SK-N-SH (cell line): ENCODE measurements at regions not wholly inside any gene's neighbourhood (a gene's known extent, or its start where the extent isn't known, plus 50 kb on each side); places are given as distances from the start of the nearest gene placed in this dataset.

Source experiments
- CTCF ChIA-PET: fragments of 300-600, 350-600 bp; formaldehyde crosslinking; extraction: SDS; loops from one replicate; lab custom pipeline; 2021; lab: Yijun Ruan, JAX
- POLR2A ChIA-PET: fragments of 350-600 bp; sonication (Branson Sonifier 250); formaldehyde crosslinking; extraction: SDS; loops from one replicate; lab custom pipeline; 2020; ENCODE audit warnings: antibody characterized with exemption, inconsistent platforms; lab: Yijun Ruan, JAX
- DNase-seq: peaks from one replicate; pipeline ENCODE4 v3.0.0; 2012
- H2AFZ ChIP-seq: fragments of 200-600 bp; sonication (generic); 2 replicates; pipeline ENCODE4 v1.8.1; 2016; ENCODE audit warnings: antibody characterized with exemption, mild to moderate bottlenecking, low read depth
- H3F3A ChIP-seq: fragments of 200-600 bp; sonication (generic); replicated peaks from 2 replicates; pipeline ENCODE3; 2016; ENCODE audit warnings: antibody characterized with exemption, mild to moderate bottlenecking; ENCODE audit not compliant: insufficient read depth
- H3K27ac ChIP-seq, 2 experiments: fragments of 200-500 bp in 1 of 2; fragments of 200-600 bp in 1 of 2; sonication (Bioruptor generic) in 1 of 2; sonication (generic), shearing (Covaris generic) in 1 of 2; 2 replicates each; pipeline versions ENCODE4 v1.5.1 to v1.6.1; 2014 to 2016; ENCODE audit warnings: low read depth in 2 of 2, inconsistent platforms in 1 of 2, low read length in 1 of 2, mild to moderate bottlenecking in 1 of 2, mixed read lengths in 1 of 2
- H3K27me3 ChIP-seq: fragments of 200-600 bp; sonication (generic), shearing (Covaris generic); 2 replicates; pipeline ENCODE4 v1.6.1; 2016; ENCODE audit warnings: mixed run types; ENCODE audit not compliant: insufficient read depth
- H3K36me3 ChIP-seq, 2 experiments: fragments of 200-500 bp in 1 of 2; fragments of 200-600 bp in 1 of 2; sonication (Bioruptor generic) in 1 of 2; sonication (generic) in 1 of 2; replicated peaks in 1 of 2; 2 replicates each; pipeline versions ENCODE3 to v1.5.1; 2014 to 2016; ENCODE audit warnings: low read length in 1 of 2, mild to moderate bottlenecking in 1 of 2; ENCODE audit not compliant: insufficient read depth in 2 of 2, control insufficient read depth in 1 of 2
- H3K4me1 ChIP-seq, 2 experiments: fragments of 200-500 bp in 1 of 2; fragments of 200-600 bp in 1 of 2; sonication (Bioruptor generic) in 1 of 2; sonication (generic), shearing (Covaris generic) in 1 of 2; 2 replicates each; pipeline versions ENCODE4 v1.5.1 to v1.6.1; 2014 to 2016; ENCODE audit warnings: low read depth in 1 of 2, low read length in 1 of 2, mixed run types in 1 of 2; ENCODE audit not compliant: insufficient read depth in 2 of 2, control insufficient read depth in 1 of 2
- H3K4me2 ChIP-seq: fragments of 200-600 bp; sonication (generic), shearing (Covaris generic); 2 replicates; pipeline ENCODE4 v1.6.1; 2017; ENCODE audit warnings: mixed run types
- H3K4me3 ChIP-seq, 2 experiments: fragments of 200-500 bp in 1 of 2; fragments of 200-600 bp in 1 of 2; sonication (Bioruptor generic) in 1 of 2; sonication (generic), shearing (Covaris generic) in 1 of 2; 2 replicates each; pipeline versions ENCODE4 v1.5.1 to v1.8.1; 2014 to 2016; ENCODE audit warnings: low read depth in 2 of 2, inconsistent platforms in 1 of 2, low read length in 1 of 2, mild to moderate bottlenecking in 1 of 2, mixed read lengths in 1 of 2, moderate library complexity in 1 of 2
- H3K79me2 ChIP-seq: fragments of 200-600 bp; sonication (generic); 2 replicates; pipeline ENCODE4 v1.8.1; 2017; ENCODE audit warnings: mild to moderate bottlenecking; ENCODE audit not compliant: insufficient read depth
- H3K9ac ChIP-seq: fragments of 200-600 bp; sonication (generic); 2 replicates; pipeline ENCODE4 v1.6.1; 2017; ENCODE audit warnings: mixed run types
- H3K9me2 ChIP-seq: fragments of 200-600 bp; sonication (generic); 2 replicates; pipeline ENCODE4 v1.6.1; 2017; ENCODE audit warnings: mixed run types
- H3K9me3 ChIP-seq: fragments of 200-600 bp; sonication (generic); 2 replicates; pipeline ENCODE4 v1.6.1; 2017; ENCODE audit warnings: mixed run types, mild to moderate bottlenecking, moderate library complexity
- H4K20me1 ChIP-seq: fragments of 200-600 bp; sonication (generic); 2 replicates; pipeline ENCODE4 v1.6.1; 2017; ENCODE audit warnings: mild to moderate bottlenecking, mixed run types; ENCODE audit not compliant: insufficient read depth
- ELF1 ChIP-seq: IDR thresholded peaks from 2 replicates; pipeline ENCODE4 v1.4.0; 2012
- EP300 ChIP-seq, 2 experiments: IDR thresholded peaks; 2 replicates each; pipeline versions ENCODE4 v1.4.0 to v1.6.1; 2012; ENCODE audit warnings: borderline replicate concordance in 1 of 2, low read depth in 1 of 2, low read length in 1 of 2
- EZH2phosphoT487 ChIP-seq: fragments of 200-600 bp; sonication (generic); IDR thresholded peaks from 2 replicates; pipeline ENCODE4 v1.6.1; 2017; ENCODE audit warnings: low read depth, mixed run types, mild to moderate bottlenecking, antibody characterized with exemption, moderate library complexity, borderline replicate concordance
- FOSL2 ChIP-seq: IDR thresholded peaks from 2 replicates; pipeline ENCODE4 v1.4.0; 2012; ENCODE audit warnings: low read depth, mild to moderate bottlenecking, moderate library complexity, borderline replicate concordance
- FOXJ3 ChIP-seq: sonication (generic); formaldehyde crosslinking; IDR thresholded peaks from 2 replicates; pipeline ENCODE4 v1.5.1; 2020; ENCODE audit warnings: mild to moderate bottlenecking, missing genetic modification reagents
- GABPA ChIP-seq: IDR thresholded peaks from 2 replicates; pipeline ENCODE4 v1.4.0; 2012; ENCODE audit warnings: low read depth, mild to moderate bottlenecking
- MEF2A ChIP-seq: IDR thresholded peaks from 2 replicates; pipeline ENCODE4 v1.4.0; 2012; ENCODE audit warnings: low read depth, borderline replicate concordance
- NFIC ChIP-seq: IDR thresholded peaks from 2 replicates; pipeline ENCODE4 v1.4.0; 2012; ENCODE audit warnings: borderline replicate concordance
- RAD21 ChIP-seq: IDR thresholded peaks from 2 replicates; pipeline ENCODE4 v1.6.1; 2012; ENCODE audit warnings: mild to moderate bottlenecking, low read length
- RCOR1 ChIP-seq: fragments of 150-350 bp; IDR thresholded peaks from 2 replicates; pipeline ENCODE4 v1.6.1; 2017; ENCODE audit warnings: antibody characterized with exemption, low read length
- RFX5 ChIP-seq: IDR thresholded peaks from 2 replicates; pipeline ENCODE4 v1.6.1; 2012; ENCODE audit warnings: mild to moderate bottlenecking, improper control_type of control experiment, low read length
- TCF12 ChIP-seq: IDR thresholded peaks from 2 replicates; pipeline ENCODE4 v1.4.0; 2012
- TEAD4 ChIP-seq: IDR thresholded peaks from 2 replicates; pipeline ENCODE4 v1.4.0; 2012; ENCODE audit warnings: mild to moderate bottlenecking, borderline replicate concordance; ENCODE audit not compliant: insufficient read depth
- USF2 ChIP-seq: fragments of 150-350 bp; IDR thresholded peaks from 2 replicates; pipeline ENCODE4 v1.6.1; 2017; ENCODE audit warnings: antibody characterized with exemption, low read length, low read depth, borderline replicate concordance
- YY1 ChIP-seq: IDR thresholded peaks from 2 replicates; pipeline ENCODE4 v1.4.0; 2012; ENCODE audit warnings: low read depth, mild to moderate bottlenecking
- TF ChIP-seq, protein P1 (sequence below): IDR thresholded peaks from 2 replicates; pipeline ENCODE4 v1.4.0; 2012; ENCODE audit warnings: low read depth, borderline replicate concordance
- TF ChIP-seq, protein P2 (sequence below): IDR thresholded peaks from 2 replicates; pipeline ENCODE4 v1.6.1; 2012; ENCODE audit warnings: mild to moderate bottlenecking, low read depth, low read length, moderate library complexity
- TF ChIP-seq, protein P3 (sequence below): fragments of 200-600 bp; sonication (generic); IDR thresholded peaks from 2 replicates; pipeline ENCODE4 v1.6.1; 2017; ENCODE audit warnings: antibody characterized with exemption, mild to moderate bottlenecking, moderate library complexity
- TF ChIP-seq, protein P4 (sequence below): IDR thresholded peaks from 2 replicates; pipeline ENCODE4 v1.4.0; 2012; ENCODE audit warnings: low read depth

DNA sequence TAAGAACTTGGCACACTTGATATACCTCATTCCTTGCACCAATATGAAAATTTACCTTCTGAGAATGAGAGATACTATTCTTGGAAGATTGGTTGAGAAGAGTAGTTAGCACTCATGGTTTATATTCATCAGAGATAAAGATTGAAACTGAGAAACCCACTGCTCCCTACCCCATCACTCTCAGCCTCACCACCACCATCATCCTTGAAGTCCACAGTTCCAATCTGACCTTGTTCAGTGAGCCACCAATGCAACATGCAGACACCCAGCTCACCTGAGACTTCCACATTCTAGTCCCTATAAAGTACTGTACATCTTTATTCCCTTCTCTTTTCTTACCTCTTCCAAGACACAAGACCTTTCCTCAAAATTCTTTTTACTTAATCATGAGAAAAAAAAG lies 869.0 kb downstream of the TRIB2 start:
- Histone ChIP-seq H3K9me3 (no peaks in the 10 kb centered on the region), H3K4me1 (no peaks in the 10 kb centered on the region), H2AFZ (no peak overlapping the region), H3K79me2 (no peaks in the 10 kb centered on the region), H4K20me1 (no peaks in the 10 kb centered on the region), H3K27me3 (no peaks in the 10 kb centered on the region), H3K4me3 (no peak overlapping the region), H3K9ac (no peak overlapping the region), H3F3A (no peaks in the 10 kb centered on the region), H3K4me2 (no peak overlapping the region), H3K9me2 (0 out of 2 replicates have a peak, but pooled peaks cover 4% of the 10 kb centered on the region), H3K27ac (no peak overlapping the region), H3K36me3 (no peaks in the 10 kb centered on the region)
- TF ChIP-seq EP300 (IDR thresholded peaks at IDR 0.05; ENCODE audit: borderline replicate concordance in 1 of 2, low read depth in 1 of 2, low read length in 1 of 2) (no peak), NFIC (no peak), MEF2A (no peak), RCOR1 (no peak), EZH2phosphoT487 (no peak), USF2 (no peak), YY1 (no peak), TCF12 (no peak), GABPA (no peak), RFX5 (no peak), RAD21 (no peak), FOXJ3 (CRISPR knock-in tag) (no peak), ELF1 (no peak), TEAD4 (no peak), FOSL2 (no peak)
- TF ChIP-seq, protein P1, sequence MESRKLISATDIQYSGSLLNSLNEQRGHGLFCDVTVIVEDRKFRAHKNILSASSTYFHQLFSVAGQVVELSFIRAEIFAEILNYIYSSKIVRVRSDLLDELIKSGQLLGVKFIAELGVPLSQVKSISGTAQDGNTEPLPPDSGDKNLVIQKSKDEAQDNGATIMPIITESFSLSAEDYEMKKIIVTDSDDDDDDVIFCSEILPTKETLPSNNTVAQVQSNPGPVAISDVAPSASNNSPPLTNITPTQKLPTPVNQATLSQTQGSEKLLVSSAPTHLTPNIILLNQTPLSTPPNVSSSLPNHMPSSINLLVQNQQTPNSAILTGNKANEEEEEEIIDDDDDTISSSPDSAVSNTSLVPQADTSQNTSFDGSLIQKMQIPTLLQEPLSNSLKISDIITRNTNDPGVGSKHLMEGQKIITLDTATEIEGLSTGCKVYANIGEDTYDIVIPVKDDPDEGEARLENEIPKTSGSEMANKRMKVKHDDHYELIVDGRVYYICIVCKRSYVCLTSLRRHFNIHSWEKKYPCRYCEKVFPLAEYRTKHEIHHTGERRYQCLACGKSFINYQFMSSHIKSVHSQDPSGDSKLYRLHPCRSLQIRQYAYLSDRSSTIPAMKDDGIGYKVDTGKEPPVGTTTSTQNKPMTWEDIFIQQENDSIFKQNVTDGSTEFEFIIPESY, result no peak
- TF ChIP-seq, protein P2, sequence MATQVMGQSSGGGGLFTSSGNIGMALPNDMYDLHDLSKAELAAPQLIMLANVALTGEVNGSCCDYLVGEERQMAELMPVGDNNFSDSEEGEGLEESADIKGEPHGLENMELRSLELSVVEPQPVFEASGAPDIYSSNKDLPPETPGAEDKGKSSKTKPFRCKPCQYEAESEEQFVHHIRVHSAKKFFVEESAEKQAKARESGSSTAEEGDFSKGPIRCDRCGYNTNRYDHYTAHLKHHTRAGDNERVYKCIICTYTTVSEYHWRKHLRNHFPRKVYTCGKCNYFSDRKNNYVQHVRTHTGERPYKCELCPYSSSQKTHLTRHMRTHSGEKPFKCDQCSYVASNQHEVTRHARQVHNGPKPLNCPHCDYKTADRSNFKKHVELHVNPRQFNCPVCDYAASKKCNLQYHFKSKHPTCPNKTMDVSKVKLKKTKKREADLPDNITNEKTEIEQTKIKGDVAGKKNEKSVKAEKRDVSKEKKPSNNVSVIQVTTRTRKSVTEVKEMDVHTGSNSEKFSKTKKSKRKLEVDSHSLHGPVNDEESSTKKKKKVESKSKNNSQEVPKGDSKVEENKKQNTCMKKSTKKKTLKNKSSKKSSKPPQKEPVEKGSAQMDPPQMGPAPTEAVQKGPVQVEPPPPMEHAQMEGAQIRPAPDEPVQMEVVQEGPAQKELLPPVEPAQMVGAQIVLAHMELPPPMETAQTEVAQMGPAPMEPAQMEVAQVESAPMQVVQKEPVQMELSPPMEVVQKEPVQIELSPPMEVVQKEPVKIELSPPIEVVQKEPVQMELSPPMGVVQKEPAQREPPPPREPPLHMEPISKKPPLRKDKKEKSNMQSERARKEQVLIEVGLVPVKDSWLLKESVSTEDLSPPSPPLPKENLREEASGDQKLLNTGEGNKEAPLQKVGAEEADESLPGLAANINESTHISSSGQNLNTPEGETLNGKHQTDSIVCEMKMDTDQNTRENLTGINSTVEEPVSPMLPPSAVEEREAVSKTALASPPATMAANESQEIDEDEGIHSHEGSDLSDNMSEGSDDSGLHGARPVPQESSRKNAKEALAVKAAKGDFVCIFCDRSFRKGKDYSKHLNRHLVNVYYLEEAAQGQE, result no peak
- TF ChIP-seq, protein P3, sequence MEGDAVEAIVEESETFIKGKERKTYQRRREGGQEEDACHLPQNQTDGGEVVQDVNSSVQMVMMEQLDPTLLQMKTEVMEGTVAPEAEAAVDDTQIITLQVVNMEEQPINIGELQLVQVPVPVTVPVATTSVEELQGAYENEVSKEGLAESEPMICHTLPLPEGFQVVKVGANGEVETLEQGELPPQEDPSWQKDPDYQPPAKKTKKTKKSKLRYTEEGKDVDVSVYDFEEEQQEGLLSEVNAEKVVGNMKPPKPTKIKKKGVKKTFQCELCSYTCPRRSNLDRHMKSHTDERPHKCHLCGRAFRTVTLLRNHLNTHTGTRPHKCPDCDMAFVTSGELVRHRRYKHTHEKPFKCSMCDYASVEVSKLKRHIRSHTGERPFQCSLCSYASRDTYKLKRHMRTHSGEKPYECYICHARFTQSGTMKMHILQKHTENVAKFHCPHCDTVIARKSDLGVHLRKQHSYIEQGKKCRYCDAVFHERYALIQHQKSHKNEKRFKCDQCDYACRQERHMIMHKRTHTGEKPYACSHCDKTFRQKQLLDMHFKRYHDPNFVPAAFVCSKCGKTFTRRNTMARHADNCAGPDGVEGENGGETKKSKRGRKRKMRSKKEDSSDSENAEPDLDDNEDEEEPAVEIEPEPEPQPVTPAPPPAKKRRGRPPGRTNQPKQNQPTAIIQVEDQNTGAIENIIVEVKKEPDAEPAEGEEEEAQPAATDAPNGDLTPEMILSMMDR, result no peak
- TF ChIP-seq, protein P4, sequence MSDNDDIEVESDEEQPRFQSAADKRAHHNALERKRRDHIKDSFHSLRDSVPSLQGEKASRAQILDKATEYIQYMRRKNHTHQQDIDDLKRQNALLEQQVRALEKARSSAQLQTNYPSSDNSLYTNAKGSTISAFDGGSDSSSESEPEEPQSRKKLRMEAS, result no peak
- CTCF ChIA-PET, result interaction anchor here (1.1 kb wide), 1 partner anchor 376 kb away, joined by 3 read pairs; no protein-coding TSS in a partner anchor
- POLR2A ChIA-PET, result no interaction called here
- DNase-seq, result no peak
